PC-9 (cell line): ENCODE measurements at regions not wholly inside any gene's neighbourhood (a gene's known extent, or its start where the extent isn't known, plus 50 kb on each side); places are given as distances from the start of the nearest gene placed in this dataset.

Experiments
- BruUV-seq: library from RNA; stranded (reverse); fragments of 400-500 nt; replicated peaks from 2 replicates; lab custom pipeline; 2021; lab: Mats Ljungman, UMichigan
- CTCF ChIA-PET: fragments of 300-600 bp; sonication (Branson Sonifier 250); formaldehyde crosslinking; loops from one replicate; lab custom pipeline; 2022; ENCODE audit warnings: antibody characterized with exemption; lab: Charles Lee
- POLR2A ChIA-PET: fragments of 300-600 bp; sonication (Branson Sonifier 250); formaldehyde crosslinking; loops from one replicate; lab custom pipeline; 2022; ENCODE audit warnings: antibody characterized with exemption; ENCODE audit not compliant: unreplicated experiment; lab: Charles Lee
- DNase-seq, 2 experiments: peaks; one replicate each; pipeline versions ENCODE4 v3.0.0 to v3.0.0-alpha.2; 2015 to 2022; ENCODE audit warnings: mixed read lengths in 1 of 2
- H2AFZ ChIP-seq: fragments of 200-600 bp; sonication (generic); 2 replicates; pipeline ENCODE4 v1.8.1; 2017; ENCODE audit warnings: antibody characterized with exemption
- H3F3A ChIP-seq: fragments of 200-600 bp; sonication (generic); 2 replicates; pipeline ENCODE4 v1.8.1; 2017; ENCODE audit warnings: antibody characterized with exemption, mild to moderate bottlenecking, low read depth; ENCODE audit not compliant: insufficient read depth
- H3K27ac ChIP-seq: fragments of 200-600 bp; sonication (generic); 2 replicates; pipeline ENCODE4 v1.6.1; 2016; ENCODE audit warnings: mixed run types
- H3K27me3 ChIP-seq: fragments of 200-600 bp; sonication (generic); 2 replicates; pipeline ENCODE4 v1.6.1; 2016; ENCODE audit warnings: low read depth, mixed run types; ENCODE audit not compliant: insufficient read depth
- H3K36me3 ChIP-seq: fragments of 200-600 bp; sonication (generic); 2 replicates; pipeline ENCODE4 v1.6.1; 2016; ENCODE audit warnings: low read depth, mixed run types
- H3K4me1 ChIP-seq: fragments of 200-600 bp; sonication (generic); replicated peaks from 2 replicates; pipeline ENCODE4 v1.6.1; 2016; ENCODE audit warnings: mixed run types; ENCODE audit not compliant: insufficient read depth
- H3K4me2 ChIP-seq: fragments of 200-600 bp; sonication (generic); 2 replicates; pipeline ENCODE4 v1.6.1; 2017; ENCODE audit warnings: mixed run types
- H3K4me3 ChIP-seq: fragments of 200-600 bp; sonication (generic); 2 replicates; pipeline ENCODE4 v1.6.1; 2016; ENCODE audit warnings: mixed run types
- H3K79me2 ChIP-seq: fragments of 200-600 bp; sonication (generic); 2 replicates; pipeline ENCODE4 v1.6.1; 2017; ENCODE audit warnings: low read depth, mixed run types
- H3K9me2 ChIP-seq: fragments of 200-600 bp; sonication (generic); 2 replicates; pipeline ENCODE4 v1.8.1; 2017; ENCODE audit warnings: mild to moderate bottlenecking; ENCODE audit not compliant: insufficient read depth
- H3K9me3 ChIP-seq: fragments of 200-600 bp; sonication (generic); 2 replicates; pipeline ENCODE4 v1.8.1; 2016; ENCODE audit warnings: low read depth; ENCODE audit not compliant: insufficient read depth
- H4K20me1 ChIP-seq: fragments of 200-600 bp; sonication (generic); 2 replicates; pipeline ENCODE4 v1.8.1; 2017; ENCODE audit not compliant: insufficient read depth
- CTCF ChIP-seq: fragments of 200-600 bp; sonication (generic); conservative IDR thresholded peaks from 2 replicates; pipeline ENCODE4 v1.6.1; 2017; ENCODE audit warnings: mixed run types, antibody characterized with exemption, mild to moderate bottlenecking, moderate library complexity
- EZH2 ChIP-seq: fragments of 200-600 bp; sonication (generic); IDR thresholded peaks from 2 replicates; pipeline ENCODE4 v1.8.0; 2017; ENCODE audit warnings: antibody characterized with exemption, low read depth
- intact Hi-C: fragments of 100-400 bp; cut with micrococcal nuclease; formaldehyde crosslinking; loops from one replicate; pipeline ENCODE4 v1.10.0; 2022; ENCODE audit not compliant: unreplicated experiment

GRCh38 chr6:4018171-4018923 is 60.6 kb downstream of the FAM217A start:
- peak; percentile 87 to 94 for DNase-seq
- H3K9me3 ChIP-seq: no peaks in the 10 kb centered on the region
- H3K9me2 ChIP-seq: no peaks in the 10 kb centered on the region
- H4K20me1 ChIP-seq: peaks cover 12% of the 10 kb centered on the region; the same call in 1 of the 2 replicates
- peaks cover 25% of the 10 kb centered on the region for H3K4me1 ChIP-seq
- H3K27ac ChIP-seq: peak overlapping the region; percentile 90
- peak overlapping the region; percentile 94 for H3K4me2 ChIP-seq
- H3F3A ChIP-seq: peaks cover 29% of the 10 kb centered on the region
- peak overlapping the region; percentile 86 for H2AFZ ChIP-seq
- no peaks in the 10 kb centered on the region for H3K27me3 ChIP-seq
- no peaks in the 10 kb centered on the region for H3K36me3 ChIP-seq
- POLR2A ChIA-PET: interaction anchor here (0.7 kb wide), 1 partner anchor 10 kb away, joined by 4 read pairs; no protein-coding TSS in a partner anchor
- peak overlapping the region; percentile 95 for H3K4me3 ChIP-seq
- CTCF ChIA-PET: interaction anchor here (0.7 kb wide), 3 partner anchors 26 to 290 kb away, joined by 3 to 20 read pairs (median 4); no protein-coding TSS in a partner anchor
- TF ChIP-seq CTCF: no peak; the same call in 1 of the 2 replicates
- no peak for TF ChIP-seq EZH2
- intact Hi-C loops: no loop called here
- TSS peak; percentile 50 for BruUV-seq
- peaks cover 75% of the 10 kb centered on the region for H3K79me2 ChIP-seq
